Epidermal melanocyte (primary cell): ENCODE measurements at regions not wholly inside any gene's neighbourhood (a gene's known extent, or its start where the extent isn't known, plus 50 kb on each side); places are given as distances from the start of the nearest gene placed in this dataset.

Source experiments
- DNase-seq: peaks from one replicate; pipeline ENCODE4 v3.0.0; 2011; ENCODE audit warnings: low spot score; ENCODE audit not compliant: insufficient read length

- DNase-seq: no peak
These were observed 488.6 kb downstream of the KCTD8 start for GRCh38 chr4:43959976-43960375.

GRCh38 chr4:43968011-43968410, 480.6 kb downstream of the KCTD8 start:
- DNase-seq: no peak

- DNase-seq: no peak
These were observed 465.0 kb downstream of the KCTD8 start for GRCh38 chr4:43983610-43984009.

- DNase-seq: no peak
These were observed 461.2 kb downstream of the KCTD8 start for GRCh38 chr4:43987331-43987944.

- no peak for DNase-seq
These were observed 458.1 kb downstream of the KCTD8 start for GRCh38 chr4:43990551-43990950.

GRCh38 chr4:43990963-43991362, 457.6 kb downstream of the KCTD8 start:
- DNase-seq: no peak

GRCh38 chr4:43992552-43992951, 456.1 kb downstream of the KCTD8 start:
- DNase-seq: no peak

GRCh38 chr4:43993196-43993902, 455.3 kb downstream of the KCTD8 start:
- no peak for DNase-seq

- DNase-seq: no peak
These were observed 448.9 kb downstream of the KCTD8 start for GRCh38 chr4:43999669-44000068.

GRCh38 chr4:44002368-44002767, 446.2 kb downstream of the KCTD8 start:
- DNase-seq: no peak

- DNase-seq: no peak
These were observed 431.8 kb downstream of the KCTD8 start for GRCh38 chr4:44016570-44017421.

GRCh38 chr4:44017422-44017739, 431.2 kb downstream of the KCTD8 start:
- no peak for DNase-seq

- DNase-seq: no peak
These were observed 428.9 kb downstream of the KCTD8 start for GRCh38 chr4:44019721-44020120.

GRCh38 chr4:44025376-44026020, 423.1 kb downstream of the KCTD8 start:
- no peak for DNase-seq

GRCh38 chr4:44038811-44039210, 409.8 kb downstream of the KCTD8 start:
- DNase-seq: no peak

- no peak for DNase-seq
These were observed 402.1 kb downstream of the KCTD8 start for GRCh38 chr4:44046491-44046890.

- no peak for DNase-seq
These were observed 391.9 kb downstream of the KCTD8 start for GRCh38 chr4:44056721-44057151.

- DNase-seq: no peak
These were observed 377.8 kb downstream of the KCTD8 start for GRCh38 chr4:44070843-44071242.

- DNase-seq: no peak
These were observed 376.4 kb downstream of the KCTD8 start for GRCh38 chr4:44071959-44072955.

GRCh38 chr4:44086753-44087152, 361.9 kb downstream of the KCTD8 start:
- no peak for DNase-seq

- no peak for DNase-seq
These were observed 355.2 kb downstream of the KCTD8 start for GRCh38 chr4:44093390-44093789.
